ENCODE measurements at regions not wholly inside any gene's neighbourhood (a gene's known extent, or its start where the extent isn't known, plus 50 kb on each side); places are given as distances from the start of the nearest gene placed in this dataset.

DNA sequence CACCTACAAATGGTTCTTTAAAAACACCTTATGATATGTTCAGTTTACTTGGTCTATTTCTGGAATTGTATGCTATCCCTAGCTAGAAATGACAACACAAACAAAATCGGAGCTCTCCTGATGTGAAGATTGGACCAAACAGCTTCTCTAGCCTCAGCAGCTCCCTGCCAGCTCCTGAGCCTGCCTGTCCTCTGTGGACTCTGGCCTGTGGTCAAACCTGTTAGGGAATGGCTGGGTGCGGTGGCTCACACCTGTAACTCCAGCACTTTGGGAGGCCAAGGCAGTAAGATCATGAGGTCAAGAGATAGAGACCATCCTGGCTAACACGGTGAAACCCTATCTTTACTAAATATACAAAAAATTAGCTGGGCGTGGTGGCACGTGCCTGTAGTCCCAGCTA is 195.3 kb downstream of the GAS1 start:
- no peak for DNase-seq (ENCODE audit: low spot score)
- TF ChIP-seq, protein P1, sequence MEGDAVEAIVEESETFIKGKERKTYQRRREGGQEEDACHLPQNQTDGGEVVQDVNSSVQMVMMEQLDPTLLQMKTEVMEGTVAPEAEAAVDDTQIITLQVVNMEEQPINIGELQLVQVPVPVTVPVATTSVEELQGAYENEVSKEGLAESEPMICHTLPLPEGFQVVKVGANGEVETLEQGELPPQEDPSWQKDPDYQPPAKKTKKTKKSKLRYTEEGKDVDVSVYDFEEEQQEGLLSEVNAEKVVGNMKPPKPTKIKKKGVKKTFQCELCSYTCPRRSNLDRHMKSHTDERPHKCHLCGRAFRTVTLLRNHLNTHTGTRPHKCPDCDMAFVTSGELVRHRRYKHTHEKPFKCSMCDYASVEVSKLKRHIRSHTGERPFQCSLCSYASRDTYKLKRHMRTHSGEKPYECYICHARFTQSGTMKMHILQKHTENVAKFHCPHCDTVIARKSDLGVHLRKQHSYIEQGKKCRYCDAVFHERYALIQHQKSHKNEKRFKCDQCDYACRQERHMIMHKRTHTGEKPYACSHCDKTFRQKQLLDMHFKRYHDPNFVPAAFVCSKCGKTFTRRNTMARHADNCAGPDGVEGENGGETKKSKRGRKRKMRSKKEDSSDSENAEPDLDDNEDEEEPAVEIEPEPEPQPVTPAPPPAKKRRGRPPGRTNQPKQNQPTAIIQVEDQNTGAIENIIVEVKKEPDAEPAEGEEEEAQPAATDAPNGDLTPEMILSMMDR (IDR thresholded peaks at IDR 0.05; ENCODE audit: borderline replicate concordance, control extremely low read depth, extremely low read depth, insufficient read depth, missing control alignments), result no peak
- in situ Hi-C loops (cut with MboI; ENCODE audit: low sequenced_read_pairs, unreplicated experiment), result no loop called here

DNA sequence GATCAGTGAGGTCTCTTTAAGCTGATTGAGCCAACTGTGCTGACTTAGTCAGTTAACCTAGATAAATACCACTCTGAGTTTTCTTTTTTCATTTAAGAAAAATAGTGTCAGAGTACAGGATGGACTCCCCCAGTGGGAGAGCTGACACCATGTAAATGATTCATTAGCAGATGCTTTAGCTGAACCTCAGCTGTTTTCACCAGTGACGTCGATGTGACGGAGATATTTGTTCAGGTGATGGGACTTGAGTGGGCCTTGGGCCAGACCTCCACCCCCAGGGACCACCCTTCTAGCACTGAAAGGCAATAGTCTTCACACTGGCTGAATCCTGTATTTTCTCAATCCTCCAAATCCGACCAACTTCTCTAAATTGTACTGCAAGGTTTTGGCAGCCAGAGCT is 196.1 kb downstream of the GAS1 start:
- in situ Hi-C loops (cut with MboI; ENCODE audit: low sequenced_read_pairs, unreplicated experiment), result no loop called here
- no peak for DNase-seq (ENCODE audit: low spot score)

GRCh38 chr9:86749894-86750255 is 197.4 kb downstream of the GAS1 start:
- no peak for DNase-seq (ENCODE audit: low spot score)
- TF ChIP-seq, protein P1 (IDR thresholded peaks at IDR 0.05; ENCODE audit: borderline replicate concordance, control extremely low read depth, extremely low read depth, insufficient read depth, missing control alignments), result no peak
- in situ Hi-C loops (cut with MboI; ENCODE audit: low sequenced_read_pairs, unreplicated experiment), result no loop called here

More for the DNA sequence above, 196.1 kb downstream of the GAS1 start:
- TF ChIP-seq, protein P1 (IDR thresholded peaks at IDR 0.05; ENCODE audit: borderline replicate concordance, control extremely low read depth, extremely low read depth, insufficient read depth, missing control alignments), result no peak

- no peak for DNase-seq (ENCODE audit: low spot score)
- TF ChIP-seq, protein P1 (IDR thresholded peaks at IDR 0.05; ENCODE audit: borderline replicate concordance, control extremely low read depth, extremely low read depth, insufficient read depth, missing control alignments), result no peak
- in situ Hi-C loops (cut with MboI; ENCODE audit: low sequenced_read_pairs, unreplicated experiment), result no loop called here
Measured at GRCh38 chr9:86749161-86749893, 198.0 kb downstream of the GAS1 start.

DNA sequence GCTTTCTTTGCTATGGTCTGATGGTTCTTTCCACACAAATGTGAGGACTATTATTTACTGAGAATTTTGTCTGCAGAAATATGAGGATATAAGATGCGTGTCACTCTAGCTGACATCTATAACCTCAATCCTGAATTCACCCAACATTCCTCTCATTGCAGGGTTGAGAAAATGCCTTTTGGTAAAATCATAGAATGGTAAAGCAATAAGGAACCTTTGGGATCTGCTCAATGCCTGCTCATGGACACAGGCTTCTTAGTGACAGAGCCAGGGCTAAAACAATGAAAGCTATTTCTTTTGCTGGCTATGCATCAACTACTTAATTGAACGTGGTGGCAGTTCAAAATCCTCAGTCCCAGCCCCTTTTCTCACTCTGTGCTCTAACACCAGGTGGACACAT is 199.6 kb downstream of the GAS1 start:
- no peak for DNase-seq (ENCODE audit: low spot score)
- in situ Hi-C loops (cut with MboI; ENCODE audit: low sequenced_read_pairs, unreplicated experiment), result no loop called here
- TF ChIP-seq, protein P1 (IDR thresholded peaks at IDR 0.05; ENCODE audit: borderline replicate concordance, control extremely low read depth, extremely low read depth, insufficient read depth, missing control alignments), result no peak

DNA sequence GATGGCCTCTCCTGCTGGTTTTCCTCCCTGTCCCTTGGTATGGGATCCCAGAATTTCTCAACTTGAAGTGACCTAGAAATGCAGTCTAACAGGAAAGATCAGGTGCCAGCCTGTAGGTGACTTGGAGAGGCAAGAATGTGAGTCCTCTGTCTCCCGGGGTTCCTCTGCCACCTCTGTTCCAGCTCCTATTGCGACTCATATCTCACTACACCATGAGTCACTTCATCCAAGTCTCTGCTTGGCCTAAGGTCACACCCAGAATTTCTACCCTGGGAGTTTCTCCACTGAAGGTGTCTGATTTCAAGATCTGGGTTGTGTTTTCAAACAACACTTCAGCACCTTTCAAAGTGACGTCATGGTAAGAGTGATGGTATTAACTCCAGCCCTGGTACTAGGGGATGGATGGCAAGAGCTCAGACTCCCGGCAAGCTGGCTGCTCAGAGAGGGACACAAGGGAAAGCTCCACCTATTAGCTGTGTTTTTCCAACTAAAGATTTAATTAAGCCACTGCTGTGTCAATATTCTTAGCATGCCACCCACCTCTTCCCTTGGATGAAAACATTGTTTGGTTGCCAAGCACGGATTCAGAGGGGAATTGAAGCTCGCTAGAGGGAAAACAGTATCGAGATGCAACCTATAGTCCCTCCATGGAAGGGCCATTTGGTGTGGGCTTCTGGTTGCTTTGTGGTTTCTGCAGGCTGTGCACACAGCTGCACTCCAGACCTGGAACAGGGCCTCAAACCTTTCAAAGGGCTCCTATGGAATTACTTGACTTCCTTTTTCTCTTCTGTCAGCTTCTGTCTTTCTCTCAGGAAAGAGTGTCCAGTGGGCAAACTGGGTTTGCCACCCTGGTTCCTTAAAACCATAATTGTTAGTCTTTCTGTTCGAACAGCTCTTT is 205.7 kb downstream of the GAS1 start:
- TF ChIP-seq, protein P1 (IDR thresholded peaks at IDR 0.05; ENCODE audit: borderline replicate concordance, control extremely low read depth, extremely low read depth, insufficient read depth, missing control alignments), result no peak
- in situ Hi-C loops (cut with MboI; ENCODE audit: low sequenced_read_pairs, unreplicated experiment), result no loop called here
- DNase-seq (ENCODE audit: low spot score), result no peak

All from GM13976 (cell line).